Cardiac muscle cell (in vitro differentiated cells and primary cell): ENCODE measurements at regions not wholly inside any gene's neighbourhood (a gene's known extent, or its start where the extent isn't known, plus 50 kb on each side); places are given as distances from the start of the nearest gene placed in this dataset.
"Not testable (repeated sequence)": the region's sequence is repeated elsewhere in the genome, so short reads cannot be mapped to it uniquely, and the experiment has no call there.

Source experiments
- DNase-seq, 2 donors: peaks; one replicate each; pipeline versions ENCODE4 v3.0.0 to v3.0.0-alpha.2; 2010 to 2017; ENCODE audit warnings: low read depth in 1 of 2, low spot score in 1 of 2
- H3K27ac ChIP-seq: fragments of 200-600 bp; sonication (generic); 2 replicates; pipeline ENCODE4 v1.5.1; 2016
- H3K27me3 ChIP-seq: fragments of 200-600 bp; sonication (generic); 2 replicates; pipeline ENCODE4 v1.6.0; 2016; ENCODE audit warnings: control low read depth
- H3K36me3 ChIP-seq: fragments of 200-600 bp; sonication (generic); 2 replicates; pipeline ENCODE4 v1.5.1; 2016; ENCODE audit warnings: control low read depth
- H3K4me1 ChIP-seq: fragments of 200-600 bp; sonication (generic); 2 replicates; pipeline ENCODE4 v1.8.1; 2017; ENCODE audit warnings: low read depth, mild to moderate bottlenecking, mixed run types
- H3K4me3 ChIP-seq: fragments of 200-600 bp; sonication (generic); 2 replicates; pipeline ENCODE4 v1.5.1; 2016; ENCODE audit warnings: mild to moderate bottlenecking
- H3K9me3 ChIP-seq: fragments of 200-600 bp; sonication (generic); 2 replicates; pipeline ENCODE4 v1.5.1; 2017; ENCODE audit warnings: low read depth, mild to moderate bottlenecking, control low read depth
- TF ChIP-seq, protein P1 (sequence below): IDR thresholded peaks from 2 replicates; pipeline ENCODE4 v1.5.1; 2012; ENCODE audit warnings: low read depth, mild to moderate bottlenecking, low read length

DNA sequence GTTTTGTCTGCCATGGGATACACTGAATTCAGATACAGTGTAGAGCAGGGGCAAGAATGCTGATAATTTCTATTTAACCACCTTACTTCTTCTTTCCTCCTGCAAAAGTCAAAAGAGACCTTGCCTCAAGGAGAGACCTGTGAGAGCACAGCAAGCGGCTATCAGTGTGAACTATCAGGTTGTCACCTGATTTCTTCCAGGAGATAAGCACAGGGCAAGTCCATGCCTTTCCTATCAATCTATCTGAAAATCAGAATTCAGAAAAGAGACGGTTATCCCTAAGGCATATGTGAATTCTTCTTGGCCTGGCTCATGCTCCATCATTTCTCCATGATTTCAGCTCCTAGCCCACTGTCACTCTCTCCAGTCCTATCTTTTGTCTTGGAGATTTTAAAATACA is 128.9 kb upstream of the CCND2 start:
- Histone ChIP-seq H3K36me3 (no peaks in the 10 kb centered on the region), H3K4me3 (no peak overlapping the region), H3K27me3 (no peaks in the 10 kb centered on the region), H3K4me1 (no peaks in the 10 kb centered on the region), H3K27ac (no peak overlapping the region), H3K9me3 (no peaks in the 10 kb centered on the region)
- TF ChIP-seq, protein P1, sequence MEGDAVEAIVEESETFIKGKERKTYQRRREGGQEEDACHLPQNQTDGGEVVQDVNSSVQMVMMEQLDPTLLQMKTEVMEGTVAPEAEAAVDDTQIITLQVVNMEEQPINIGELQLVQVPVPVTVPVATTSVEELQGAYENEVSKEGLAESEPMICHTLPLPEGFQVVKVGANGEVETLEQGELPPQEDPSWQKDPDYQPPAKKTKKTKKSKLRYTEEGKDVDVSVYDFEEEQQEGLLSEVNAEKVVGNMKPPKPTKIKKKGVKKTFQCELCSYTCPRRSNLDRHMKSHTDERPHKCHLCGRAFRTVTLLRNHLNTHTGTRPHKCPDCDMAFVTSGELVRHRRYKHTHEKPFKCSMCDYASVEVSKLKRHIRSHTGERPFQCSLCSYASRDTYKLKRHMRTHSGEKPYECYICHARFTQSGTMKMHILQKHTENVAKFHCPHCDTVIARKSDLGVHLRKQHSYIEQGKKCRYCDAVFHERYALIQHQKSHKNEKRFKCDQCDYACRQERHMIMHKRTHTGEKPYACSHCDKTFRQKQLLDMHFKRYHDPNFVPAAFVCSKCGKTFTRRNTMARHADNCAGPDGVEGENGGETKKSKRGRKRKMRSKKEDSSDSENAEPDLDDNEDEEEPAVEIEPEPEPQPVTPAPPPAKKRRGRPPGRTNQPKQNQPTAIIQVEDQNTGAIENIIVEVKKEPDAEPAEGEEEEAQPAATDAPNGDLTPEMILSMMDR = no peak
- DNase-seq = no peak

DNA sequence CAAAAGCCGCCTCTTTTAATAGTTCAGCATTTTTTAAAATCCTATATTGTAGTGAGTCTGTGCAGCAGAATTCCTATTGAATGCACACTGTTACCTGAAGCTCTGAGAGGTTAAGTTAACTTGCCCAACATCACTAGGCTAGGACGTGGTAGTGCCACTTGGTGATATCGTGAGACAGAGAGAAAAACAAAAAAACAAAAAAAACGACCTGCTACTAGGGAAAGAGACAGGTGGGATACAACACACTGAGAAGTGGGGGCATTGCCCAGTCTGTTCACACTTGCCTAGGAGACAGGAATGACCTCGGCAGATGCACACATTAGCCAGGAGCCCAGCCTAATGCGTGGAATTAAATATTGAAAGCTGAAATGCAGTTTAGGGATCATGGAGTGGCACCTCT is 129.7 kb upstream of the CCND2 start:
- Histone ChIP-seq H3K4me1 (no peaks in the 10 kb centered on the region), H3K36me3 (no peaks in the 10 kb centered on the region), H3K9me3 (no peaks in the 10 kb centered on the region), H3K27me3 (no peaks in the 10 kb centered on the region), H3K4me3 (no peak overlapping the region), H3K27ac (no peak overlapping the region)
- DNase-seq = no peak
- TF ChIP-seq, protein P1 = no peak

DNA sequence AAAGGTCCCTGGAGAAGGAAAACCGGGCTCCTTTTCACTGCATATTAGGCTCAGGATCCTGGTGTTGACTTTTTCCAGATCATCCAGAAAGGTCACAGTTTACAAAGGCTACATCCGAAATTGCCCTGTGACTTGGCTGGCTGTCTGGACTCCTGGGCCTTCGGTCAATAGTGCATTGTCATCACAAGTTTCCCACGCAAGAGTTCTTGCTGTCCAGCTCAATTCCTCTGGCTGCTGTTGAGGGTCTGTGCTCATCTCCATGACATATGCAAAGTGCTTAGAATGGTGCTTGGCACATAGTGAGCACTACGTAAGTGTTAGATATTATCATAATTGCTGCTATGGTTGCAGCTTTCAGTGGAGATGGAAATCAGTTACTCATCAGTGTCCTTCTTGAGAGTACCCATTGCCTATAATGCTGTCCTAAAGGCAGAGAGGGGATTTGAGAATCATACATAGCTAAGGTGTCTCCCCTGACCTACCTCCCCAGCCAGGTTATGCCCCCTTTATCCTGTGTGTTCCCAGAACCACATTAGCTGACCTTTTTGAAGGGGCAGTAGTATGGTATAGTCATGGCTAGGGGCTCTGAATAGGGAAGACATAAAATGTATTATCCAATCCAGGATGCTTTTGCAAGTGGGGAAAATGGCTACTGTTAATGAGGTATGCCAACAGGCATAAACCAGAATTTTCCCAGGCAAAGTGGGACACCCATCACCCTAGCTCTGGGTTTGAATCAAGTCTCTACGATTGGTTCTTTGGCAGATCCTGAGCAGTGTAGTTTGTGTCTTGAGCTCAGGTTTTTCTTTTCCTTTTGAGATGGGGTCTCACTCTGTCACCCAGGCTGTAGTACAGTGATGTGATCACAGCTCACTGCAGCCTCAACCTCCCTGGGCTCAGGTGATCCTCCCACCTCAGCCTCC is 132.0 kb upstream of the CCND2 start:
- Histone ChIP-seq H3K4me3 (no peak overlapping the region), H3K36me3 (no peaks in the 10 kb centered on the region), H3K9me3 (no peaks in the 10 kb centered on the region), H3K27me3 (no peaks in the 10 kb centered on the region), H3K27ac (no peak overlapping the region), H3K4me1 (no peaks in the 10 kb centered on the region)
- DNase-seq = no peak
- TF ChIP-seq, protein P1 = no peak

DNA sequence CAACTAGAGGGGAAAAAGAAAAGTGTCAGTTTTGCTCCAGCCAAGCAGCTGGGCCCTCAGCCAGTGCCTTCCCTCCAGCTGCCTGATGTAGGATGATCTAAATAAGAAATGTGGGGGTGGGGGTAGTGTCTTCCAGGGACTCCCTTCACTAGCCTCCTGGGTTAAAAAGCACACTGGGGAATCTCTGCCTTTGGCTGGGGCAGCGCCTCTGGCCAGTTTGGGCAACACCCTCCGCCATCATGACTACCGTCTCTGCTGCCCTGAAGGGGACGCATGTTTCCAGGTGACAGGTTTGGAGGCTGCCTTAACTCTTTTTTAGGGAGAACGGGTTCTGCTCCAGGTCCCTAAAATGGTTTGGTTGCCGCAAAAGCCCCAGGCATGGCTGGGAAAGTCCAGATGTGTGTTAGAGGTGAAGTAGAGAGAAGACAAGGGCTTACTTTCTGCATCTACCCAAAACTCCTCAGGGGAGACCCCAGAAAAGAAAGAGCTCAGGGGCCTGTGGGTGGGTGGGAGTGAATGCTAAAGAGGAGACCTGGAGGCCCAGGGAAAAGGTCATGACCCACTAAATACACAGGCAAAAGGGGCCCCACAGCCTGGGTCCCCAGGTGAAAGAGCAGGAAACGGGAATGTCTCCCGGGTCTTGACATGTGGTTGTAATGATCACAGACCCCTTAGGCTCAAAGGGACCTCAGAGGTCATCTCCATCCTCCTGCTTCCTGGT is 132.8 kb upstream of the CCND2 start:
- TF ChIP-seq, protein P1 = no peak
- H3K4me3 ChIP-seq = no peak overlapping the region
- no peaks in the 10 kb centered on the region for H3K4me1 ChIP-seq
- H3K36me3 ChIP-seq = no peaks in the 10 kb centered on the region
- no peaks in the 10 kb centered on the region for H3K9me3 ChIP-seq
- H3K27me3 ChIP-seq = no peaks in the 10 kb centered on the region
- no peak for DNase-seq
- no peak overlapping the region for H3K27ac ChIP-seq

DNA sequence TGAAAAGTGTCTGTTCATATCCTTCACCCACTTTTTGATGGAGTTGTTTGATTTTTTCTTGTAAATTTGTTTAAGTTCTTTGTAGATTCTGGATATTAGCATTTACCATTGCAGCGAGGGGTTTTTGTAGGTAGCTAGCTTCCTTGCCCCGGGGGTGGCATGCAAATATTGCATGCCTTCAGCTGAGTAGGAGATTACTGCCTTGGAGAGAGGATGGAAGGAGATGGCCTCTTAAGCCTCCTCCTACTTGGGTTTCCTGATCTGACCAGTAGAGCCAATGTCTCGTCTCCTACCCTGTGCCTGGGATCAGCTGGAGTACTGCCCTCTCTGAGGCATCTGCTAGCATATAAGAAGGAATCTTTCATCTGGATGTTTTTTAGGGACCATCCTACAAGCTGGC is 134.4 kb upstream of the CCND2 start:
- H3K36me3 ChIP-seq = no peaks in the 10 kb centered on the region
- H3K9me3 ChIP-seq = no peaks in the 10 kb centered on the region
- H3K4me1 ChIP-seq = peaks cover 1% of the 10 kb centered on the region
- no peak overlapping the region for H3K27ac ChIP-seq
- DNase-seq = no peak
- TF ChIP-seq, protein P1 = no peak
- H3K27me3 ChIP-seq = no peaks in the 10 kb centered on the region
- H3K4me3 ChIP-seq = no peak overlapping the region

DNA sequence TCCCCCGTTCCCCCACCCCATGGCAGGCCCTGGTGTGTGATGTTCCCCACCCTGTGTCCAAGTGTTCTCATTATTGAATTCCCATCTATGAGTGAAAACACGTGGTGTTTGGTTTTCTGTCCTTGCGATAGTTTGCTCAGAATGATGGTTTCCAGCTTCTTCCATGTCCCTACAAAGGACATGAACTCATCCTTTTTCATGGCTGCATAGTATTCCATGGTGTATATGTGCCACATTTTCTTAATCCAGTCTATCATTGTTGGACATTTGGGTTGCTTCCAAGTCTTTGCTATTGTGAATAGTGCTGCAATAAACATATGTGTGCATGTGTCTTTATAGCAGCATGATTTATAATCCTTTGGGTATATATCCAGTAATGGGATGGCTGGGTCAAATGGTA is 135.0 kb upstream of the CCND2 start:
- not testable (repeated sequence) for H3K36me3 ChIP-seq, H3K4me3 ChIP-seq, H3K27ac ChIP-seq, H3K9me3 ChIP-seq, H3K4me1 ChIP-seq, H3K27me3 ChIP-seq, DNase-seq
